ENCODE measurements at regions not wholly inside any gene's neighbourhood (a gene's known extent, or its start where the extent isn't known, plus 50 kb on each side); places are given as distances from the start of the nearest gene placed in this dataset.

DNA sequence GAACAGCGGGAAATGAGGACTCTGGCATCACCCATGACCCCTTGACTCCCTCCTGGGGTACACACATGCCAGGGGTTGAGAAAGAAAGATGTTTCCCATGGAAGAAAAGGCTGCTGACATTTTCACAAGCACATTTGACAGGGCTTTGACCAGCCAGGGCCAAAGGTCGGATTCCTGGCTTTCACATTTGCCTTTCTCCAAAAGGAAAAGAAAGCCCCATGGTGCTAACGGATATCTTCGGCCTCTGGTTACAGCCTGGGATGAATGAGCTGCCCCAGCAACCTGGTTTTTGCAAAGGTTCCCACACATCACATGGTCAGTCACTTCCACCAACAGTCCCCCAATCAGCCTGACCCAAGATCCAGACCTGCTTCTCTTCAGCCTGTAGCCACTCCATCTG, 478.2 kb upstream of the CDH11 start (continued):
- TF ChIP-seq, protein P1, sequence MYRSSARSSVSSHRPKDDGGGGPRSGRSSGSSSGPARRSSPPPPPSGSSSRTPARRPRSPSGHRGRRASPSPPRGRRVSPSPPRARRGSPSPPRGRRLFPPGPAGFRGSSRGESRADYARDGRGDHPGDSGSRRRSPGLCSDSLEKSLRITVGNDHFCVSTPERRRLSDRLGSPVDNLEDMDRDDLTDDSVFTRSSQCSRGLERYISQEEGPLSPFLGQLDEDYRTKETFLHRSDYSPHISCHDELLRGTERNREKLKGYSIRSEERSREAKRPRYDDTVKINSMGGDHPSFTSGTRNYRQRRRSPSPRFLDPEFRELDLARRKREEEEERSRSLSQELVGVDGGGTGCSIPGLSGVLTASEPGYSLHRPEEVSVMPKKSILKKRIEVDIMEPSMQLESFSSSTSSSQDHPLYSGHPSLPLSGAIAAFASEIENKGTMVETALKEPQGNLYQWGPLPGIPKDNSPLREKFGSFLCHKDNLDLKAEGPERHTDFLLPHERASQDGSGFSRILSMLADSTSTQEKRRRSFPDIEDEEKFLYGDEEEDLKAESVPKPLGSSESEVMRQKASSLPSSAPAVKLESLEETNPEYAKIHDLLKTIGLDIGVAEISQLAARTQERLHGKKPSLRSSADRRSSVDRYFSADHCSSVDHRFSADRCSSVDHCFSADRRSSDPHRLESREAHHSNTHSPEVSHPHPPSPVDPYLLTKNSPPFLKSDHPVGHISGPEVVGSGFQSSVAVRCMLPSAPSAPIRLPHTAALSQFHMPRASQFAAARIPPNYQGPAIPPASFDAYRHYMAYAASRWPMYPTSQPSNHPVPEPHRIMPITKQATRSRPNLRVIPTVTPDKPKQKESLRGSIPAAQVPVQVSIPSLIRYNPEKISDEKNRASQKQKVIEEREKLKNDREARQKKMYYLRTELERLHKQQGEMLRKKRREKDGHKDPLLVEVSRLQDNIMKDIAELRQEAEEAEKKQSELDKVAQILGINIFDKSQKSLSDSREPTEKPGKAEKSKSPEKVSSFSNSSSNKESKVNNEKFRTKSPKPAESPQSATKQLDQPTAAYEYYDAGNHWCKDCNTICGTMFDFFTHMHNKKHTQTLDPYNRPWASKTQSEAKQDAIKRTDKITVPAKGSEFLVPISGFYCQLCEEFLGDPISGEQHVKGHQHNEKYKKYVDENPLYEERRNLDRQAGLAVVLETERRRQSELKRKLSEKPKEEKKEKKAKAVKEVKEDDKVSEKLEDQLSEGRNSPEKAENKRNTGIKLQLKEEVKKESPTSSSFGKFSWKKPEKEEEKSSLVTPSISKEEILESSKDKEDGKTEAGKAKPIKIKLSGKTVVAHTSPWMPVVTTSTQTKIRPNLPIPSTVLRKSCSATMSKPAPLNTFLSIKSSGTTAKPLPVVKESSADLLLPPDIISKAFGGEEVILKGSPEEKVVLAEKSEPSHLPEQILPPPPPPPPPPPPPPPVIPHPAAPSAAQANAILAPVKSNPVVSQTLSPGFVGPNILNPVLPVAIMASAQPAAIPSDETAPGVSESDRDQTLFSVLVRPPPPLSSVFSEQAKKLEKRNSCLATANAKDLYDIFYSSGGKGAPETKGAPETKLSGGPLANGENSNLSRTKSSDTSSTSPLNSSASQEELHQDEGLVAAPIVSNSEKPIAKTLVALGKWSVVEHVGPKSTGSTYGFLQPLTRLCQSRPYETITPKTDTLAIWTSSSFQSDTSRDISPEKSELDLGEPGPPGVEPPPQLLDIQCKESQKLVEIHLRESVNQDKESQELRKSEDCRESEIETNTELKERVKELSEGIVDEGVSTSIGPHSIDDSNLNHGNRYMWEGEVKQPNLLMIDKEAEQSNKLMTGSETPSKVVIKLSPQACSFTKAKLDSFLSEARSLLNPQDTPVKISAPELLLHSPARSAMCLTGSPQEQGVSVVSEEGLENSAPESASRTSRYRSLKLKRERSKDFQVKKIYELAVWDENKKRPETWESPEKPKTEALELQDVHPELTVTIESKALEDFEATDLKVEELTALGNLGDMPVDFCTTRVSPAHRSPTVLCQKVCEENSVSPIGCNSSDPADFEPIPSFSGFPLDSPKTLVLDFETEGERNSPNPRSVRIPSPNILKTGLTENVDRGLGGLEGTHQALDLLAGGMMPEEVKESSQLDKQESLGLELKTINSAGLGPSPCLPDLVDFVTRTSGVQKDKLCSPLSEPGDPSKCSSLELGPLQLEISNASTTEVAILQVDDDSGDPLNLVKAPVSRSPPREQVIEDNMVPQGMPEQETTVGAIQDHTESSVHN (CRISPR knock-in tag; IDR thresholded peaks at IDR 0.05) = no peak
- no peak for TF ChIP-seq MAFG (CRISPR knock-in tag; IDR thresholded peaks at IDR 0.05)
- TF ChIP-seq TBX3 (IDR thresholded peaks at IDR 0.05; ENCODE audit: borderline replicate concordance) = no peak
- TF ChIP-seq, protein P2, sequence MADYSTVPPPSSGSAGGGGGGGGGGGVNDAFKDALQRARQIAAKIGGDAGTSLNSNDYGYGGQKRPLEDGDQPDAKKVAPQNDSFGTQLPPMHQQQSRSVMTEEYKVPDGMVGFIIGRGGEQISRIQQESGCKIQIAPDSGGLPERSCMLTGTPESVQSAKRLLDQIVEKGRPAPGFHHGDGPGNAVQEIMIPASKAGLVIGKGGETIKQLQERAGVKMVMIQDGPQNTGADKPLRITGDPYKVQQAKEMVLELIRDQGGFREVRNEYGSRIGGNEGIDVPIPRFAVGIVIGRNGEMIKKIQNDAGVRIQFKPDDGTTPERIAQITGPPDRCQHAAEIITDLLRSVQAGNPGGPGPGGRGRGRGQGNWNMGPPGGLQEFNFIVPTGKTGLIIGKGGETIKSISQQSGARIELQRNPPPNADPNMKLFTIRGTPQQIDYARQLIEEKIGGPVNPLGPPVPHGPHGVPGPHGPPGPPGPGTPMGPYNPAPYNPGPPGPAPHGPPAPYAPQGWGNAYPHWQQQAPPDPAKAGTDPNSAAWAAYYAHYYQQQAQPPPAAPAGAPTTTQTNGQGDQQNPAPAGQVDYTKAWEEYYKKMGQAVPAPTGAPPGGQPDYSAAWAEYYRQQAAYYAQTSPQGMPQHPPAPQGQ (CRISPR knock-in tag; IDR thresholded peaks at IDR 0.05; ENCODE audit: borderline replicate concordance) = no peak
- TF ChIP-seq, protein P3, sequence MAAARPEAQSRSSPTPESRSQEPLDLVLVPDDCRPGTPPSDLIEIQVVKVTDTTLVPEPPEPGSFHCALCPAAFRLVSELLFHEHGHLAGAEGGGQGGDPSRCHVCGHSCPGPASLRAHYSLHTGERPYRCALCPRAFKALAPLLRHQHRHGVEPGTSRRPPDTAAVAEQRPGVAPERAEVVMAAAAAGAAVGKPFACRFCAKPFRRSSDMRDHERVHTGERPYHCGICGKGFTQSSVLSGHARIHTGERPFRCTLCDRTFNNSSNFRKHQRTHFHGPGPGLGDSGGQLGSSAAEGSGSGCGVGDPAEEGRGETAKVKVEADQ (CRISPR knock-in tag; IDR thresholded peaks at IDR 0.05; ENCODE audit: borderline replicate concordance) = no peak
- no peak for TF ChIP-seq ZNF101 (CRISPR knock-in tag; IDR thresholded peaks at IDR 0.05; ENCODE audit: borderline replicate concordance, low read depth)
